ENCODE measurements at regions not wholly inside any gene's neighbourhood (a gene's known extent, or its start where the extent isn't known, plus 50 kb on each side); places are given as distances from the start of the nearest gene placed in this dataset.

GRCh38 chr5:8647111-8647510 lies 778.2 kb downstream of the MTRR start (continued):
- no peak for TF ChIP-seq ZBTB33 (IDR thresholded peaks at IDR 0.05; ENCODE audit: extremely low read depth, insufficient replicate concordance, low read length)
- TF ChIP-seq YY1 (IDR thresholded peaks at IDR 0.05; ENCODE audit: extremely low read depth, insufficient replicate concordance, low read depth, low read length), result no peak
- no peak for TF ChIP-seq POLR2AphosphoS5 (IDR thresholded peaks at IDR 0.05; ENCODE audit: low read depth, low read length)
- TF ChIP-seq FOSL1 (IDR thresholded peaks at IDR 0.05; ENCODE audit: low read depth), result no peak
- no peak for TF ChIP-seq EZH2phosphoT487 (IDR thresholded peaks at IDR 0.05; ENCODE audit: borderline replicate concordance)

- ATAC-seq (no peak), DNase-seq (ENCODE audit: low read depth, low spot score) (no peak)
- no peak overlapping the region for H2AFZ ChIP-seq (ENCODE audit: low read depth, low read length, poor library complexity, severe bottlenecking)
- POLR2A ChIA-PET, result no interaction called here
- H3K27me3 ChIP-seq (ENCODE audit: insufficient read depth, low read length), result no peaks in the 10 kb centered on the region
- CTCF ChIA-PET, result no interaction called here
- intact Hi-C loops (cut with micrococcal nuclease), result no loop called here
- RAD21 ChIA-PET (ENCODE audit: low non-redundant PET in 1 of 2, low total read pairs in 2 of 2, uncharacterized antibody in 2 of 2, unreplicated experiment in 2 of 2), result no interaction called here
- no peak overlapping the region for H3K4me2 ChIP-seq (ENCODE audit: low read length)
- H3K79me2 ChIP-seq (ENCODE audit: insufficient read depth, low read length), result no peaks in the 10 kb centered on the region
- no TSS peak for BruUV-seq (replicated peaks)
- H3K4me1 ChIP-seq (ENCODE audit: control insufficient read depth in 1 of 2, insufficient read depth in 2 of 2, low read length in 2 of 2), result no peaks in the 10 kb centered on the region
- no peak overlapping the region for H3K4me3 ChIP-seq (replicated peaks in 1 of 2; ENCODE audit: low read depth in 1 of 2, low read length in 2 of 2)
- TF ChIP-seq CBX3 (IDR thresholded peaks at IDR 0.05; ENCODE audit: low read depth) (no peak), MAX (IDR thresholded peaks at IDR 0.05) (no peak), ELF1 (IDR thresholded peaks at IDR 0.05; ENCODE audit: borderline replicate concordance, low read depth) (no peak), EZH2 (IDR thresholded peaks at IDR 0.05) (no peak), EGR1 (IDR thresholded peaks at IDR 0.05; ENCODE audit: low read depth) (no peak), ZBTB33 (IDR thresholded peaks at IDR 0.05; ENCODE audit: extremely low read depth, insufficient replicate concordance, low read length) (no peak), RAD21 (IDR thresholded peaks at IDR 0.05; ENCODE audit: low read depth) (no peak), TCF7L2 (IDR thresholded peaks at IDR 0.05; ENCODE audit: borderline replicate concordance, extremely low read depth, insufficient read depth, insufficient read length) (no peak), ATF3 (IDR thresholded peaks at IDR 0.05) (no peak), SRF (IDR thresholded peaks at IDR 0.05; ENCODE audit: low read depth) (no peak)
- peaks cover 5 to 11% of the 10 kb centered on the region in 2 experiments; a peak in 2 of 4 replicates for H3K9me3 ChIP-seq (ENCODE audit: control insufficient read depth in 1 of 2, insufficient read depth in 1 of 2, low read depth in 1 of 2, low read length in 2 of 2)
- H3K27ac ChIP-seq (ENCODE audit: low read depth, low read length), result no peak overlapping the region
- H3K9me2 ChIP-seq (ENCODE audit: insufficient read depth), result no peaks in the 10 kb centered on the region
- no peak overlapping the region for H3K9ac ChIP-seq (ENCODE audit: low read length)
- H4K20me1 ChIP-seq (ENCODE audit: insufficient read depth), result no peaks in the 10 kb centered on the region
- no peaks in the 10 kb centered on the region for H3K36me3 ChIP-seq (ENCODE audit: control insufficient read depth in 1 of 2, insufficient read depth in 2 of 2, low read length in 2 of 2)
These were observed 781.2 kb downstream of the MTRR start for GRCh38 chr5:8650186-8650585.
